ENCODE measurements at regions not wholly inside any gene's neighbourhood (a gene's known extent, or its start where the extent isn't known, plus 50 kb on each side); places are given as distances from the start of the nearest gene placed in this dataset.
"Not testable (repeated sequence)": the region's sequence is repeated elsewhere in the genome, so short reads cannot be mapped to it uniquely, and the experiment has no call there.

DNA sequence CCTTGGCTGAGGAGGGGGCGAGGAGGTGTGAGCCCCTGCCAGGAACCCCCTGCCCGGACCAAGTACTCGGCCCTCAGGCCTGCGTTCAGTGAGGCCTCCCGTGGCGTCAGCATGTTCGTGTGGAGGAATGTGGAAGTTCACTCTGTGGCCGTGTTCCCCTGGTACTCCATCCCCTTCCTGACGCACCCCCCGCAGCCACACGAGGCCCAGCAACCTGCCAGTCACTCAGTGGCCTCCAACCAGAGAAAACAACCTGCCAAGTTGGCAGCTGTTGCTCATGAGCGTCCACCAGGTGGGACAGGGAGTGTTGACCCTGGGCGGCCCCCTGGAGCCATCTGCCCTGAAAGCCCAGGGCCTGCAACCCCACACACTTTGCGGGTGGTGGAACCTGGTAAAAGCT is 205.4 kb downstream of the CEP170 start:
- TF ChIP-seq POLR2A (IDR thresholded peaks at IDR 0.05; ENCODE audit: low read depth, low read length); CTCF (IDR thresholded peaks at IDR 0.05 in 2 of 3, conservative IDR thresholded peaks at IDR 0.05 in 1 of 3; ENCODE audit: control insufficient read depth in 2 of 3, extremely low read depth in 1 of 3, insufficient read depth in 1 of 3, low read depth in 3 of 3, low read length in 3 of 3): not testable (repeated sequence)

All from GM12878 (cell line).